ENCODE measurements at regions not wholly inside any gene's neighbourhood (a gene's known extent, or its start where the extent isn't known, plus 50 kb on each side); places are given as distances from the start of the nearest gene placed in this dataset.

GRCh38 chr13:83221813-83222241 is 660.4 kb downstream of the SLITRK1 start:
- DNase-seq (ENCODE audit: low spot score), result no peak
- TF ChIP-seq CTCF (IDR thresholded peaks at IDR 0.05; ENCODE audit: extremely low read depth, insufficient read depth, missing control alignments), result no peak
- in situ Hi-C loops (cut with MboI; ENCODE audit: low pct_unique_long_range_greater_than_20kb, low sequenced_read_pairs, unreplicated experiment), result no loop called here

GRCh38 chr13:83221256-83221655 is 661.0 kb downstream of the SLITRK1 start:
- no peak for DNase-seq (ENCODE audit: low spot score)
- in situ Hi-C loops (cut with MboI; ENCODE audit: low pct_unique_long_range_greater_than_20kb, low sequenced_read_pairs, unreplicated experiment), result no loop called here
- TF ChIP-seq CTCF (IDR thresholded peaks at IDR 0.05; ENCODE audit: extremely low read depth, insufficient read depth, missing control alignments), result no peak

GRCh38 chr13:83220241-83220640 is 662.0 kb downstream of the SLITRK1 start:
- DNase-seq (ENCODE audit: low spot score), result no peak
- TF ChIP-seq CTCF (IDR thresholded peaks at IDR 0.05; ENCODE audit: extremely low read depth, insufficient read depth, missing control alignments), result no peak
- in situ Hi-C loops (cut with MboI; ENCODE audit: low pct_unique_long_range_greater_than_20kb, low sequenced_read_pairs, unreplicated experiment), result no loop called here

GRCh38 chr13:83219832-83220231 is 662.4 kb downstream of the SLITRK1 start:
- DNase-seq (ENCODE audit: low spot score), result no peak
- TF ChIP-seq CTCF (IDR thresholded peaks at IDR 0.05; ENCODE audit: extremely low read depth, insufficient read depth, missing control alignments), result no peak
- in situ Hi-C loops (cut with MboI; ENCODE audit: low pct_unique_long_range_greater_than_20kb, low sequenced_read_pairs, unreplicated experiment), result no loop called here

- in situ Hi-C loops (cut with MboI; ENCODE audit: low pct_unique_long_range_greater_than_20kb, low sequenced_read_pairs, unreplicated experiment), result no loop called here
- TF ChIP-seq CTCF (IDR thresholded peaks at IDR 0.05; ENCODE audit: extremely low read depth, insufficient read depth, missing control alignments), result no peak
- no peak for DNase-seq (ENCODE audit: low spot score)
Measured at GRCh38 chr13:83216479-83217245, 665.6 kb downstream of the SLITRK1 start.

- in situ Hi-C loops (cut with MboI; ENCODE audit: low pct_unique_long_range_greater_than_20kb, low sequenced_read_pairs, unreplicated experiment), result no loop called here
- DNase-seq (ENCODE audit: low spot score), result no peak
- no peak for TF ChIP-seq CTCF (IDR thresholded peaks at IDR 0.05; ENCODE audit: extremely low read depth, insufficient read depth, missing control alignments)
Measured at GRCh38 chr13:83215627-83216026, 666.6 kb downstream of the SLITRK1 start.
